Panc1 (cell line): ENCODE measurements at regions not wholly inside any gene's neighbourhood (a gene's known extent, or its start where the extent isn't known, plus 50 kb on each side); places are given as distances from the start of the nearest gene placed in this dataset.

ENCODE experiments used
- ATAC-seq: fragments of 200-7000 bp; cut with Tn5 transposase; 2 replicates; pipeline ENCODE4 v1.9.1; 2020; ENCODE audit warnings: mild to moderate bottlenecking, moderate library complexity
- BruUV-seq: library from RNA; stranded (reverse); fragments of 400-500 nt; replicated peaks from 2 replicates; lab custom pipeline; 2021; lab: Mats Ljungman, UMichigan
- CTCF ChIA-PET: fragments of 300-600 bp; sonication (Branson Sonifier 250); formaldehyde crosslinking; loops from one replicate; lab custom pipeline; 2022; ENCODE audit warnings: antibody characterized with exemption; lab: Charles Lee
- POLR2A ChIA-PET: fragments of 300-600 bp; sonication (Branson Sonifier 250); formaldehyde crosslinking; loops from one replicate; lab custom pipeline; 2022; ENCODE audit warnings: antibody characterized with exemption; lab: Charles Lee
- DNase-seq: peaks from one replicate; pipeline ENCODE4 v3.0.0-alpha.2; 2010; ENCODE audit warnings: low read depth, low spot score
- H3K27ac ChIP-seq: 2 replicates; pipeline ENCODE4 v1.5.1; 2011; ENCODE audit warnings: mild to moderate bottlenecking, low read length, inconsistent platforms
- H3K27me3 ChIP-seq: fragments of 200-500 bp; sonication (Bioruptor generic); 2 replicates; pipeline ENCODE4 v1.6.0; 2014; ENCODE audit warnings: low read length, inconsistent platforms; ENCODE audit not compliant: control insufficient read depth, insufficient read depth
- H3K36me3 ChIP-seq: fragments of 200-500 bp; sonication (Bioruptor generic); 2 replicates; pipeline ENCODE4 v1.5.1; 2014; ENCODE audit warnings: inconsistent platforms, mild to moderate bottlenecking, low read length, moderate library complexity; ENCODE audit not compliant: control insufficient read depth, insufficient read depth
- H3K4me1 ChIP-seq: 2 replicates; pipeline ENCODE4 v1.5.1; 2011; ENCODE audit warnings: inconsistent platforms, mild to moderate bottlenecking, low read length, moderate library complexity; ENCODE audit not compliant: control insufficient read depth, insufficient read depth
- H3K4me3 ChIP-seq, 2 experiments: 2 replicates each; pipeline ENCODE4 v1.5.1; 2011 to 2012; ENCODE audit warnings: low read depth in 2 of 2, low read length in 2 of 2, mild to moderate bottlenecking in 2 of 2, inconsistent platforms in 1 of 2, moderate library complexity in 1 of 2
- H3K9me3 ChIP-seq: fragments of 200-500 bp; sonication (Bioruptor generic); 2 replicates; pipeline ENCODE4 v1.5.1; 2014; ENCODE audit warnings: low read depth, mild to moderate bottlenecking, inconsistent platforms, low read length, moderate library complexity; ENCODE audit not compliant: control insufficient read depth, insufficient read depth
- POLR2AphosphoS5 ChIP-seq: IDR thresholded peaks from 2 replicates; pipeline ENCODE4 v1.6.1; 2012; ENCODE audit warnings: mild to moderate bottlenecking, low read depth, low read length, moderate library complexity
- SIN3A ChIP-seq: IDR thresholded peaks from 2 replicates; pipeline ENCODE4 v1.6.1; 2012; ENCODE audit warnings: low read depth, mild to moderate bottlenecking, low read length, moderate library complexity, borderline replicate concordance; ENCODE audit not compliant: insufficient read depth
- TCF7L2 ChIP-seq: IDR thresholded peaks from 2 replicates; pipeline ENCODE4 v1.6.1; 2011; ENCODE audit warnings: mild to moderate bottlenecking, low read depth, low read length, inconsistent platforms
- in situ Hi-C: cut with HindIII; loops from 2 replicates; pipeline ENCODE4 v1.10.0; 2016; ENCODE audit warnings: low sequenced_read_pairs, low pct_unique_long_range_greater_than_20kb
- intact Hi-C: fragments of 100-400 bp; cut with micrococcal nuclease; formaldehyde crosslinking; loops from one replicate; pipeline ENCODE4 v1.10.0; 2022; ENCODE audit not compliant: unreplicated experiment
- TF ChIP-seq, protein P1 (sequence below), 2 experiments: IDR thresholded peaks; 2 replicates each; pipeline ENCODE4 v1.6.1; 2011 to 2012; ENCODE audit warnings: low read depth in 2 of 2, control low read depth in 1 of 2, low read length in 1 of 2, mild to moderate bottlenecking in 1 of 2, moderate library complexity in 1 of 2; ENCODE audit not compliant: insufficient read depth in 1 of 2
- TF ChIP-seq, protein P2 (sequence below): fragments of 450-650 bp; IDR thresholded peaks from 2 replicates; pipeline ENCODE4 v1.5.1; 2017; ENCODE audit warnings: mild to moderate bottlenecking

DNA sequence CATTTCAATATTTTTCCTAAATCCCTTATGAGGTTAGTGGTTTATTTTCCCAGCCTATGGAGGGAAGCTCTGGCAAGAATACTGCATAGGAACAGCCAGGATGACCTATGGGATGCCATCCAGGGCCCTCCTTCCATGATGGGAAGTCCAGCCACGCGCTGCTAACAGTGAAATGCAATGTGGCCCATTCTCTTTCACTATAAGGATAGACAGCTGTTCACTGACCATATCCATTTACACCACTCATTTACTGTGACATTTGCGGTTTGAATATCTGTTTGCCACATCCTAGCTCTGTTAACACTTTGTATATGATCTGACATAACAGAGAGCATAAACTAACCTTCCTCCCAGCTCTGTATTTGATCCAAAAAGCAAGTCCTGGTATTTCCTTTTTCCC lies 471.7 kb downstream of the CBLN4 start:
- Histone ChIP-seq H3K36me3 (no peaks in the 10 kb centered on the region), H3K27ac (no peak overlapping the region), H3K9me3 (peaks cover 11% of the 10 kb centered on the region; the same call in 1 of the 2 replicates), H3K27me3 (no peaks in the 10 kb centered on the region), H3K4me1 (no peaks in the 10 kb centered on the region), H3K4me3 (no peak overlapping the region)
- intact Hi-C loops = no loop called here
- ATAC-seq = no peak
- ChIA-PET POLR2A (no interaction called here), CTCF (no interaction called here)
- DNase-seq = no peak
- TF ChIP-seq POLR2AphosphoS5 (no peak), SIN3A (no peak), TCF7L2 (no peak)
- TF ChIP-seq, protein P1, sequence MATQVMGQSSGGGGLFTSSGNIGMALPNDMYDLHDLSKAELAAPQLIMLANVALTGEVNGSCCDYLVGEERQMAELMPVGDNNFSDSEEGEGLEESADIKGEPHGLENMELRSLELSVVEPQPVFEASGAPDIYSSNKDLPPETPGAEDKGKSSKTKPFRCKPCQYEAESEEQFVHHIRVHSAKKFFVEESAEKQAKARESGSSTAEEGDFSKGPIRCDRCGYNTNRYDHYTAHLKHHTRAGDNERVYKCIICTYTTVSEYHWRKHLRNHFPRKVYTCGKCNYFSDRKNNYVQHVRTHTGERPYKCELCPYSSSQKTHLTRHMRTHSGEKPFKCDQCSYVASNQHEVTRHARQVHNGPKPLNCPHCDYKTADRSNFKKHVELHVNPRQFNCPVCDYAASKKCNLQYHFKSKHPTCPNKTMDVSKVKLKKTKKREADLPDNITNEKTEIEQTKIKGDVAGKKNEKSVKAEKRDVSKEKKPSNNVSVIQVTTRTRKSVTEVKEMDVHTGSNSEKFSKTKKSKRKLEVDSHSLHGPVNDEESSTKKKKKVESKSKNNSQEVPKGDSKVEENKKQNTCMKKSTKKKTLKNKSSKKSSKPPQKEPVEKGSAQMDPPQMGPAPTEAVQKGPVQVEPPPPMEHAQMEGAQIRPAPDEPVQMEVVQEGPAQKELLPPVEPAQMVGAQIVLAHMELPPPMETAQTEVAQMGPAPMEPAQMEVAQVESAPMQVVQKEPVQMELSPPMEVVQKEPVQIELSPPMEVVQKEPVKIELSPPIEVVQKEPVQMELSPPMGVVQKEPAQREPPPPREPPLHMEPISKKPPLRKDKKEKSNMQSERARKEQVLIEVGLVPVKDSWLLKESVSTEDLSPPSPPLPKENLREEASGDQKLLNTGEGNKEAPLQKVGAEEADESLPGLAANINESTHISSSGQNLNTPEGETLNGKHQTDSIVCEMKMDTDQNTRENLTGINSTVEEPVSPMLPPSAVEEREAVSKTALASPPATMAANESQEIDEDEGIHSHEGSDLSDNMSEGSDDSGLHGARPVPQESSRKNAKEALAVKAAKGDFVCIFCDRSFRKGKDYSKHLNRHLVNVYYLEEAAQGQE (IDR thresholded peaks at IDR 0.05; ENCODE audit: insufficient read depth in 1 of 2, low read depth in 2 of 2, low read length in 1 of 2) = no peak
- in situ Hi-C loops = no loop called here
- BruUV-seq = no TSS peak

DNA sequence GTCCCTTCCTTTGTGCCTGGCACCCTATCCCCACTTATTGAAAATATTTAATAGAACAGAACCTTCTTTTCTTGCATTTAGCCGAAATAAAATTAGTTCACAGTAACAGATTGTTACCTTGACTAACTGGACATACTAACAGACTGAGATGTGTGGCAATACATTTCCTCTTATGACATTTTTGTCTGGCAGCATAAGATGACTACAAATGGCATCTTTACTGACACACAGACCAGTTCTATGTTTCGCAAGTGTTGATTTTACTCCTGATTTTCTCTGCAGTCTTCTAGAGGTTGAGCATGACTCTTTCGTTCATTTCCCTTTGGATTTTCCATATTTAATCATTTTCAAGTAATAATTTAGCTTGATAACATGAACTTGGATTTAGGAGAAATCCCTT lies 474.6 kb downstream of the CBLN4 start:
- H3K4me3 ChIP-seq = no peak overlapping the region
- H3K36me3 ChIP-seq = no peaks in the 10 kb centered on the region
- no TSS peak for BruUV-seq
- H3K27me3 ChIP-seq = no peaks in the 10 kb centered on the region
- intact Hi-C loops (no loop called here), in situ Hi-C loops (no loop called here)
- H3K9me3 ChIP-seq = peaks cover 11% of the 10 kb centered on the region; the same call in 1 of the 2 replicates
- H3K27ac ChIP-seq = no peak overlapping the region
- ChIA-PET CTCF (no interaction called here), POLR2A (no interaction called here)
- ATAC-seq (no peak), DNase-seq (no peak)
- TF ChIP-seq, protein P2, sequence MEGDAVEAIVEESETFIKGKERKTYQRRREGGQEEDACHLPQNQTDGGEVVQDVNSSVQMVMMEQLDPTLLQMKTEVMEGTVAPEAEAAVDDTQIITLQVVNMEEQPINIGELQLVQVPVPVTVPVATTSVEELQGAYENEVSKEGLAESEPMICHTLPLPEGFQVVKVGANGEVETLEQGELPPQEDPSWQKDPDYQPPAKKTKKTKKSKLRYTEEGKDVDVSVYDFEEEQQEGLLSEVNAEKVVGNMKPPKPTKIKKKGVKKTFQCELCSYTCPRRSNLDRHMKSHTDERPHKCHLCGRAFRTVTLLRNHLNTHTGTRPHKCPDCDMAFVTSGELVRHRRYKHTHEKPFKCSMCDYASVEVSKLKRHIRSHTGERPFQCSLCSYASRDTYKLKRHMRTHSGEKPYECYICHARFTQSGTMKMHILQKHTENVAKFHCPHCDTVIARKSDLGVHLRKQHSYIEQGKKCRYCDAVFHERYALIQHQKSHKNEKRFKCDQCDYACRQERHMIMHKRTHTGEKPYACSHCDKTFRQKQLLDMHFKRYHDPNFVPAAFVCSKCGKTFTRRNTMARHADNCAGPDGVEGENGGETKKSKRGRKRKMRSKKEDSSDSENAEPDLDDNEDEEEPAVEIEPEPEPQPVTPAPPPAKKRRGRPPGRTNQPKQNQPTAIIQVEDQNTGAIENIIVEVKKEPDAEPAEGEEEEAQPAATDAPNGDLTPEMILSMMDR = no peak
- TF ChIP-seq, protein P1 (IDR thresholded peaks at IDR 0.05; ENCODE audit: insufficient read depth in 1 of 2, low read depth in 2 of 2, low read length in 1 of 2) = no peak
- no peak for TF ChIP-seq SIN3A
- TF ChIP-seq POLR2AphosphoS5 = no peak
- TF ChIP-seq TCF7L2 = no peak
- no peaks in the 10 kb centered on the region for H3K4me1 ChIP-seq
